ENCODE measurements at regions not wholly inside any gene's neighbourhood (a gene's known extent, or its start where the extent isn't known, plus 50 kb on each side); places are given as distances from the start of the nearest gene placed in this dataset.
"Not testable (repeated sequence)": the region's sequence is repeated elsewhere in the genome, so short reads cannot be mapped to it uniquely, and the experiment has no call there.

GRCh38 chr9:621201-621855 is 220.2 kb upstream of the DMRT1 start:
- Histone ChIP-seq H3K79me2 (ENCODE audit: control insufficient read depth, insufficient read depth, low read length) (no peaks in the 10 kb centered on the region), H4K20me1 (ENCODE audit: control insufficient read depth, extremely low read depth, insufficient read depth, low read length) (no peaks in the 10 kb centered on the region), H3K27me3 (ENCODE audit: control insufficient read depth, insufficient read depth, low read length) (no peaks in the 10 kb centered on the region), H3K9me3 (ENCODE audit: control insufficient read depth, insufficient read depth, low read depth, low read length) (no peaks in the 10 kb centered on the region), H3K27ac (ENCODE audit: insufficient read depth, low read length) (no peak overlapping the region), H3K36me3 (ENCODE audit: control insufficient read depth, insufficient read depth, low read length) (no peaks in the 10 kb centered on the region), H3K4me2 (ENCODE audit: extremely low read depth, insufficient read depth, low read length) (no peak overlapping the region), H3K4me3 (replicated peaks in 1 of 4; ENCODE audit: control extremely low read depth in 1 of 4, insufficient read depth in 1 of 4, low read depth in 3 of 4, low read length in 4 of 4) (no peak overlapping the region), H2AFZ (ENCODE audit: low read length) (no peak overlapping the region), H3K9ac (ENCODE audit: insufficient read depth, low read length) (no peak overlapping the region), H3K4me1 (ENCODE audit: control insufficient read depth, extremely low read depth, insufficient read depth, low read length) (no peaks in the 10 kb centered on the region)
- DNase-seq (ENCODE audit: low read depth in 2 of 2): peak in 1 of 2 donors; percentile 53
- TF ChIP-seq EZH2 (IDR thresholded peaks at IDR 0.05; ENCODE audit: low read length, missing control alignments) (no peak), CTCF (conservative IDR thresholded peaks at IDR 0.05 in 1 of 2, IDR thresholded peaks at IDR 0.05 in 1 of 2; ENCODE audit: low read depth in 1 of 2, low read length in 2 of 2) (no peak)

- TF ChIP-seq CTCF (conservative IDR thresholded peaks at IDR 0.05 in 1 of 2, IDR thresholded peaks at IDR 0.05 in 1 of 2; ENCODE audit: low read depth in 1 of 2, low read length in 2 of 2): no peak
- no peak for TF ChIP-seq EZH2 (IDR thresholded peaks at IDR 0.05; ENCODE audit: low read length, missing control alignments)
- Histone ChIP-seq H3K4me3 (replicated peaks in 1 of 4; ENCODE audit: control extremely low read depth in 1 of 4, insufficient read depth in 1 of 4, low read depth in 3 of 4, low read length in 4 of 4) (no peak overlapping the region), H3K27ac (ENCODE audit: insufficient read depth, low read length) (no peak overlapping the region), H4K20me1 (ENCODE audit: control insufficient read depth, extremely low read depth, insufficient read depth, low read length) (no peaks in the 10 kb centered on the region), H3K79me2 (ENCODE audit: control insufficient read depth, insufficient read depth, low read length) (no peaks in the 10 kb centered on the region), H3K36me3 (ENCODE audit: control insufficient read depth, insufficient read depth, low read length) (no peaks in the 10 kb centered on the region), H3K4me1 (ENCODE audit: control insufficient read depth, extremely low read depth, insufficient read depth, low read length) (no peaks in the 10 kb centered on the region), H3K27me3 (ENCODE audit: control insufficient read depth, insufficient read depth, low read length) (no peaks in the 10 kb centered on the region), H3K9me3 (ENCODE audit: control insufficient read depth, insufficient read depth, low read depth, low read length) (no peaks in the 10 kb centered on the region), H3K4me2 (ENCODE audit: extremely low read depth, insufficient read depth, low read length) (no peak overlapping the region), H3K9ac (ENCODE audit: insufficient read depth, low read length) (no peak overlapping the region), H2AFZ (ENCODE audit: low read length) (peak overlapping the region; percentile 28)
- peak in 1 of 2 donors; percentile 19 for DNase-seq (ENCODE audit: low read depth in 2 of 2)
These were observed 216.5 kb upstream of the DMRT1 start for GRCh38 chr9:624935-625500.

- no peaks in the 10 kb centered on the region for H3K9me3 ChIP-seq (ENCODE audit: control insufficient read depth, insufficient read depth, low read depth, low read length)
- H3K9ac ChIP-seq (ENCODE audit: insufficient read depth, low read length): no peak overlapping the region
- no peaks in the 10 kb centered on the region for H3K36me3 ChIP-seq (ENCODE audit: control insufficient read depth, insufficient read depth, low read length)
- H3K4me1 ChIP-seq (ENCODE audit: control insufficient read depth, extremely low read depth, insufficient read depth, low read length): no peaks in the 10 kb centered on the region
- H2AFZ ChIP-seq (ENCODE audit: low read length): peak overlapping the region; percentile 3
- no peak for TF ChIP-seq CTCF (conservative IDR thresholded peaks at IDR 0.05 in 1 of 2, IDR thresholded peaks at IDR 0.05 in 1 of 2; ENCODE audit: low read depth in 1 of 2, low read length in 2 of 2)
- no peak for TF ChIP-seq EZH2 (IDR thresholded peaks at IDR 0.05; ENCODE audit: low read length, missing control alignments)
- no peaks in the 10 kb centered on the region for H3K27me3 ChIP-seq (ENCODE audit: control insufficient read depth, insufficient read depth, low read length)
- no peak for DNase-seq (ENCODE audit: low read depth in 2 of 2)
- H3K4me2 ChIP-seq (ENCODE audit: extremely low read depth, insufficient read depth, low read length): peak overlapping the region; percentile 33
- no peaks in the 10 kb centered on the region for H4K20me1 ChIP-seq (ENCODE audit: control insufficient read depth, extremely low read depth, insufficient read depth, low read length)
- no peaks in the 10 kb centered on the region for H3K79me2 ChIP-seq (ENCODE audit: control insufficient read depth, insufficient read depth, low read length)
- no peak overlapping the region for H3K27ac ChIP-seq (ENCODE audit: insufficient read depth, low read length)
- no peak overlapping the region for H3K4me3 ChIP-seq (replicated peaks in 1 of 4; ENCODE audit: control extremely low read depth in 1 of 4, insufficient read depth in 1 of 4, low read depth in 3 of 4, low read length in 4 of 4)
These were observed 215.9 kb upstream of the DMRT1 start for GRCh38 chr9:625613-626012.

- H3K9me3 ChIP-seq (ENCODE audit: control insufficient read depth, insufficient read depth, low read depth, low read length); H3K79me2 ChIP-seq (ENCODE audit: control insufficient read depth, insufficient read depth, low read length); H3K36me3 ChIP-seq (ENCODE audit: control insufficient read depth, insufficient read depth, low read length); H2AFZ ChIP-seq (ENCODE audit: low read length); H3K27ac ChIP-seq (ENCODE audit: insufficient read depth, low read length); H3K9ac ChIP-seq (ENCODE audit: insufficient read depth, low read length); H4K20me1 ChIP-seq (ENCODE audit: control insufficient read depth, extremely low read depth, insufficient read depth, low read length); H3K27me3 ChIP-seq (ENCODE audit: control insufficient read depth, insufficient read depth, low read length); H3K4me3 ChIP-seq (replicated peaks in 1 of 4; ENCODE audit: control extremely low read depth in 1 of 4, insufficient read depth in 1 of 4, low read depth in 3 of 4, low read length in 4 of 4); H3K4me1 ChIP-seq (ENCODE audit: control insufficient read depth, extremely low read depth, insufficient read depth, low read length); DNase-seq (ENCODE audit: low read depth in 2 of 2): not testable (repeated sequence)
- H3K4me2 ChIP-seq (ENCODE audit: extremely low read depth, insufficient read depth, low read length): peak overlapping the region; percentile 51
These were observed 215.4 kb upstream of the DMRT1 start for GRCh38 chr9:626114-626513.

All from fibroblast of lung (primary cell).